HFF-Myc (cell line): ENCODE measurements at regions not wholly inside any gene's neighbourhood (a gene's known extent, or its start where the extent isn't known, plus 50 kb on each side); places are given as distances from the start of the nearest gene placed in this dataset.

Experiments used
- DNase-seq: peaks from one replicate; pipeline ENCODE4 v3.0.0-alpha.2; 2011; ENCODE audit warnings: low read depth; ENCODE audit errors: extremely low read depth
- H3K4me3 ChIP-seq: replicated peaks from 2 replicates; pipeline ENCODE4 v1.5.1; 2011; ENCODE audit warnings: low read depth, mild to moderate bottlenecking, control low read depth, low read length
- TF ChIP-seq, protein P1 (sequence below): IDR thresholded peaks from 2 replicates; pipeline ENCODE4 v1.5.1; 2012; ENCODE audit warnings: mild to moderate bottlenecking, low read depth, low read length, control low read depth; ENCODE audit errors: missing control alignments

DNA sequence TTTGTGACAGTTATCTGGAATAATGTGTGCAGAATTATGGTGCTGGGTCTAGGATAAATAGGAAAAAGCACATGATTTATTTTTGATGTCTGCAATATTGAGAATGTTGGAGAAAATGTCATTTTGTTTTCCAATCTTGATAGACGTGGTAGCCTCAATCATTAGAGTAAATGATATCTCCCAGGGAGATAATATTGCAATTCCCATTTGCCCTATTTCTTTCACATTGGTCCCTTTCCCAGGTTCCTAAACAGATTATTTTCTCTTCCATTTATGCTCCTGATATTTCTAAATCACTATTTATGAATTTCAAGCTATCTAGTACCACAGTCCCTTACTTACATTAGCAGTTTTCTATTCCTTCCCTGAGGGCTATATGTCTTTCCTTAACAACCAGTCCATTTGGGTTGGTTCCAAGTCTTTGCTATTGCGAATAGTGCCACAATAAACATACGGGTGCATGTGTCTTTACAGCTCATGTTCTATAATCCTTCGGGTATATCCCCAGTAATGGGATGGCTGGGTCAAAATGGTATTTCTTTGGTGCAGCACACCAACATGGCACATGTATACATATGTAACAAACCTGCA lies 447.3 kb downstream of the PLA2G4A start:
- H3K4me3 ChIP-seq = no peak overlapping the region
- DNase-seq = no peak
- TF ChIP-seq, protein P1, sequence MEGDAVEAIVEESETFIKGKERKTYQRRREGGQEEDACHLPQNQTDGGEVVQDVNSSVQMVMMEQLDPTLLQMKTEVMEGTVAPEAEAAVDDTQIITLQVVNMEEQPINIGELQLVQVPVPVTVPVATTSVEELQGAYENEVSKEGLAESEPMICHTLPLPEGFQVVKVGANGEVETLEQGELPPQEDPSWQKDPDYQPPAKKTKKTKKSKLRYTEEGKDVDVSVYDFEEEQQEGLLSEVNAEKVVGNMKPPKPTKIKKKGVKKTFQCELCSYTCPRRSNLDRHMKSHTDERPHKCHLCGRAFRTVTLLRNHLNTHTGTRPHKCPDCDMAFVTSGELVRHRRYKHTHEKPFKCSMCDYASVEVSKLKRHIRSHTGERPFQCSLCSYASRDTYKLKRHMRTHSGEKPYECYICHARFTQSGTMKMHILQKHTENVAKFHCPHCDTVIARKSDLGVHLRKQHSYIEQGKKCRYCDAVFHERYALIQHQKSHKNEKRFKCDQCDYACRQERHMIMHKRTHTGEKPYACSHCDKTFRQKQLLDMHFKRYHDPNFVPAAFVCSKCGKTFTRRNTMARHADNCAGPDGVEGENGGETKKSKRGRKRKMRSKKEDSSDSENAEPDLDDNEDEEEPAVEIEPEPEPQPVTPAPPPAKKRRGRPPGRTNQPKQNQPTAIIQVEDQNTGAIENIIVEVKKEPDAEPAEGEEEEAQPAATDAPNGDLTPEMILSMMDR = no peak

DNA sequence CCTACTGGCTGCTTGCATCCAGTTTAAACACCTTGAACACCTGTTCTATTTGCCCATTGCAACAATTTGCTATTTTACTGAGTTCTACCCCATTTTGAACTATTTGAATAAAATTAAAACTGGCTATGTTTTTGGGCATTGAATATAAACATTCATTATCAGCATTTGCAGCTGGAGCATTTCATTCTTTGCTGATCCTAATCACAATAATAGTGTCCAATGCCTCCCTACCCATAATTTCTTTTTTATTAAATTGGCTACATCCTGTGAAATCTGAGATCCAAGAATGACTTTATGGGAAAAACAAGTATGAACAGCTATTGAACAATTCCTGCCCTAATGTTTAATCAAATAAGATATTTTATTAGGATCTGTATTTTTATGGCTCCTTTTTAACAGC lies 447.9 kb downstream of the PLA2G4A start:
- H3K4me3 ChIP-seq = no peak overlapping the region
- TF ChIP-seq, protein P1 = no peak
- DNase-seq = no peak

- TF ChIP-seq, protein P1 = no peak
- DNase-seq = no peak
- no peak overlapping the region for H3K4me3 ChIP-seq
Observed at GRCh38 chr1:187280031-187280430, 451.3 kb downstream of the PLA2G4A start.

DNA sequence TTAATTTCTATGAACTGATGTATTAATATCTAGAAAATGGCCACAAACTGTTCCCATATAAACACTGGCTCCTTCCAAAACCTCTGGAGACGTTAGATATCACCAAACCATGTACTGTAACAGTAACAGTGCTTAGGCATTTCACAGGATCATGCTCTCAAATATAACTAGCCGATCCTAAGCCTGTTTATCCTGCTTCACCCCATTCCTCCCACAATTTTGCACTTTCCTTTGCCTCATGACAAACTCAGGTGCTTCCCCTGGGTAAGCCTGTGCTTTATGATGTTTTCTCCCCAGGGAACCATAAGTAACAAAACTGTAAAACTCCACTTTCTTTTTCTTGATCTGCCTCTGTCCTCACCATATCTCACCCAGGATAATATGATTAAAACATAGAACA lies 452.3 kb downstream of the PLA2G4A start:
- H3K4me3 ChIP-seq = no peak overlapping the region
- TF ChIP-seq, protein P1 = no peak
- DNase-seq = no peak

DNA sequence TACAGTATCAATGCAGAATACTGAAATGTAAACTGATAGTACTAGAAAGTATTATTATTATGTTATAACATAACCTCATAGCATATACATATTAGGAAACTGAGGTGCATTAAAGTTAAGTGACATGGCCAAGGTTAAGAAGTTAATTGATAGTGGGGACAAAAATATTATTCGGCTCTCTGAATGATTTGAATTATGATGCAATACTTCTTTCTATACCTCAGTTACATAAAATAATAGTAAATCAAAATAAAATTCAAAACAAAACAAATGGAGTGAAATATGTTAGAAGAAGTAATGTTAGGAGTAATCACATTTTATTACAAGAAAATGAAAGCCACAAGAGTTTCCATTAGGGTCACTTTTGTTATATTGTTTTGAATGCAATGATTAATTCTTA lies 455.2 kb downstream of the PLA2G4A start:
- DNase-seq = no peak
- TF ChIP-seq, protein P1 = no peak
- no peak overlapping the region for H3K4me3 ChIP-seq

- H3K4me3 ChIP-seq = no peak overlapping the region
- TF ChIP-seq, protein P1 = no peak
- DNase-seq = no peak
Observed at GRCh38 chr1:187294421-187295201, 465.9 kb downstream of the PLA2G4A start.
